ENCODE measurements at regions not wholly inside any gene's neighbourhood (a gene's known extent, or its start where the extent isn't known, plus 50 kb on each side); places are given as distances from the start of the nearest gene placed in this dataset.

- no peak for TF ChIP-seq CTCF (IDR thresholded peaks at IDR 0.05)
- TF ChIP-seq POLR2A (IDR thresholded peaks at IDR 0.05): no peak
Observed at GRCh38 chr22:48635816-48636215, 1191.9 kb downstream of the BRD1 start.

Measured in esophagus squamous epithelium (tissue), 4 donors.